GM10248 (cell line): ENCODE measurements at regions not wholly inside any gene's neighbourhood (a gene's known extent, or its start where the extent isn't known, plus 50 kb on each side); places are given as distances from the start of the nearest gene placed in this dataset.

ENCODE experiments used
- CTCF ChIA-PET: fragments of 300-600 bp; sonication (Branson Sonifier 250); formaldehyde crosslinking; extraction: SDS; loops from one replicate; lab custom pipeline; 2021; ENCODE audit warnings: antibody characterized with exemption; lab: Yijun Ruan, JAX
- POLR2A ChIA-PET: fragments of 350-650 bp; sonication (Branson Sonifier 250); formaldehyde crosslinking; extraction: SDS; loops from one replicate; lab custom pipeline; 2020; ENCODE audit warnings: antibody characterized with exemption; lab: Yijun Ruan, JAX
- DNase-seq: peaks from one replicate; pipeline ENCODE4 v3.0.0; 2012; ENCODE audit errors: extremely low spot score
- TF ChIP-seq, protein P1 (sequence below): IDR thresholded peaks from 2 replicates; pipeline ENCODE4 v1.5.1; 2012; ENCODE audit warnings: mild to moderate bottlenecking, low read depth; ENCODE audit errors: extremely low read depth, missing control alignments, control extremely low read depth

DNA sequence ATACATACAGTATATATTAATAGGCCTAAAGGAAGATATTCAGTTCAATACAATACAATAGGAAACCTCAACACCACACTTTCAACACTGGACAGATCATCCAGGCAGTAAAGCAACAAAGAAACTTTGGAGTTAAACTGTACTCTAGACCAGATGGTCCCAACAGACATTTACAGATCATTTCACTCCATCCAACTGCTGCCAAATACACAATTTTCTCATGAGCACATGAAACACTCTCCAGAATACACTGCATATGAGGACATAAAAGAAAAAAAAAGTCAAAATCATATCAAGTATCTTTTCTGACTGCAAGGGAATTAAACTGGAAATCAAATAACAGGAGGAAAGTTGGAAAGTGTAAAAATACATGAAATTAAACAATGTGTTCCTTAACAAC is 607.5 kb upstream of the BRINP3 start:
- CTCF ChIA-PET: no interaction called here
- no peak for DNase-seq
- POLR2A ChIA-PET: no interaction called here
- TF ChIP-seq, protein P1, sequence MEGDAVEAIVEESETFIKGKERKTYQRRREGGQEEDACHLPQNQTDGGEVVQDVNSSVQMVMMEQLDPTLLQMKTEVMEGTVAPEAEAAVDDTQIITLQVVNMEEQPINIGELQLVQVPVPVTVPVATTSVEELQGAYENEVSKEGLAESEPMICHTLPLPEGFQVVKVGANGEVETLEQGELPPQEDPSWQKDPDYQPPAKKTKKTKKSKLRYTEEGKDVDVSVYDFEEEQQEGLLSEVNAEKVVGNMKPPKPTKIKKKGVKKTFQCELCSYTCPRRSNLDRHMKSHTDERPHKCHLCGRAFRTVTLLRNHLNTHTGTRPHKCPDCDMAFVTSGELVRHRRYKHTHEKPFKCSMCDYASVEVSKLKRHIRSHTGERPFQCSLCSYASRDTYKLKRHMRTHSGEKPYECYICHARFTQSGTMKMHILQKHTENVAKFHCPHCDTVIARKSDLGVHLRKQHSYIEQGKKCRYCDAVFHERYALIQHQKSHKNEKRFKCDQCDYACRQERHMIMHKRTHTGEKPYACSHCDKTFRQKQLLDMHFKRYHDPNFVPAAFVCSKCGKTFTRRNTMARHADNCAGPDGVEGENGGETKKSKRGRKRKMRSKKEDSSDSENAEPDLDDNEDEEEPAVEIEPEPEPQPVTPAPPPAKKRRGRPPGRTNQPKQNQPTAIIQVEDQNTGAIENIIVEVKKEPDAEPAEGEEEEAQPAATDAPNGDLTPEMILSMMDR: no peak

DNA sequence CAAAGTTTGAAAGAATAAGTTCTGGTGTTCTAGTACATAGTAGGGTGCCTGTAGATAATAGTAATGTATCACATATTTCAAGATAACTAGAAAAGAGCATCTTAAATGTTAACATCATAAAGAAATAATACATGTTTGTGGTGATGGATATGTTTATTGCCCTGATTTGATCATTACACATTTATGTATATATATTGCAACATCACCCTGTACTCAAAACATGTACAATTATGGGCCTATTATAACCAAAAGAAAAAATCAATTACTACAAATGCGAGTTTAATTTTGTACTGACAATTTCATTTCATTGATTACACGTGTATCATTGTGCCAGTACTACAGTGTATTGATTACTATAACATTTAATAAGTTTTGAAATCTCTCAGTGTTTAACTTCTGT is 609.2 kb upstream of the BRINP3 start:
- CTCF ChIA-PET: no interaction called here
- DNase-seq: no peak
- TF ChIP-seq, protein P1: no peak
- POLR2A ChIA-PET: no interaction called here

DNA sequence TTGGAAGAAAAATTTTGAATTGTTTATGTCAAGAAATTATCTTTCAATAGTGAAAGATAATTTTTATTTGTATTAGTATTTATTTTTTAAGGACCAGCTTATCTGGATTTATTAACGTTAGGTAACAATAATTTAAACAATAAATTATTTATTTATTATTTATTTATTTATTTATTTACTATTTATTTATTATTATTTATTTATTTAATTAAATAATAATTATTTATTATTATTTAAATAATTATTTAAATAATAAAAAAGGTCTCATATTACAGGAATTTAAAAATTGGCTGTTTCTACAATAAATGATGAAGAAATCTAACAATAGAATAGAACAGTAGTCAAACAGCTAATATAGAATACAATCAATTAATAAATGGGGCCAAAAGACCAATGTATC is 618.7 kb upstream of the BRINP3 start:
- POLR2A ChIA-PET: no interaction called here
- TF ChIP-seq, protein P1: no peak
- CTCF ChIA-PET: no interaction called here
- no peak for DNase-seq

DNA sequence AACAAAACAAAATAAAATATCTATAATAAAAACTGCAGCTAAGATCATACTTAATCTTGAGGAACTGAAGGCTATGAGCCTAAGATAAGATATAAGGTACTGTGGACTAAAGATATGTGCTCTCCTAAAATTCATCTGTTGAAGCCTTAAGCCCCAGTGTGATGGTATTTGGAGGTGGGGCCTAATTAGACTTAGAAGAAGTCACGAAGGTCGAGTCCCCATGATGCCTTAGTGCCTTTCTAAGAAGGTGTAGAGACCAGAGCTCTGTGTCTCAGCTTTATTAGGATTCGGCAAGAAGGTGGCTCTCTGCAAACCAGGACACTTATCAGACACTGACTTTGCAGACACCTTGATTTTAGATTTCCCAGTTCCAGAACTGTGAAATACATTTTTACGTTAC is 622.0 kb upstream of the BRINP3 start:
- CTCF ChIA-PET: interaction anchor here (0.9 kb wide), 1 partner anchor 9 kb away, joined by 3 read pairs; no protein-coding TSS in a partner anchor
- TF ChIP-seq, protein P1: no peak
- POLR2A ChIA-PET: no interaction called here
- DNase-seq: no peak

DNA sequence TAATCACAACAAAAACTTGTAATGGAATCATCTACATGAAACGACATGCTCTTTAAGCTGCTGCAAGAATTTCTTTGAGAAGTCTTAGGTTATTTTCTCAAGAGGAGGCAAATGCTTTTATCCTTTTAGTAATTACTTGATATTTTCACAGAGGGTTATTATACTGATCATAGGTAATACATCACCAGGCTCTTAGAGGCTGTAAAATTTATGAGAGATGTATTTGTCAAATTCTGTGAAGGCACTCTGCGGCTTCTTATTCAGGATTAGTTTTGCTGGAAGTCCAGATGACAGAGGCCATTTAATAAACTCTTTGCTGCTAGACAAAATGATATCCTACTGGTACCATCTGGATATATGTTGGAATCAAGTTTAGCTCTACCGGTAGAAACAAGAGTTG is 624.3 kb upstream of the BRINP3 start:
- TF ChIP-seq, protein P1: no peak
- POLR2A ChIA-PET: no interaction called here
- CTCF ChIA-PET: no interaction called here
- DNase-seq: no peak

DNA sequence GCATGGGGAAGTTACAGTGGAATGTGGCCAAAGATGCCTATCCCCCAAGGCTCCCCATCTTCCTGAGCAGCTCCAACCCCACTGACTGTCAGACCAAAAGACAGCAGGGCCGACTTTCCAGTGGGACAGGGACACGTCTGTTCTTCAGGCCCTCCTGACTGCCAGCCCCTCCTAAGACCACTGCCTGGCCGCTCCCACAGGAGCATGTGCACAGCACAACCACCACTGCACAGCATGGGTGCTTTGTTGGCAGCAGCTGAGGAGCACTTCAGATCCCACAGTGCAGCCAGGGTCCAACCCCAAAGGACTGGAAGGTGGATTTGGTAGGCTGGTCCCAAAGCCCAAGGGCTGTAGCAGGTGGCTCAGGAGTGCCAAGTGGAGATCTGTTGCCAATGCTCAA is 648.3 kb upstream of the BRINP3 start:
- TF ChIP-seq, protein P1: no peak
- DNase-seq: no peak
- POLR2A ChIA-PET: no interaction called here
- CTCF ChIA-PET: no interaction called here

DNA sequence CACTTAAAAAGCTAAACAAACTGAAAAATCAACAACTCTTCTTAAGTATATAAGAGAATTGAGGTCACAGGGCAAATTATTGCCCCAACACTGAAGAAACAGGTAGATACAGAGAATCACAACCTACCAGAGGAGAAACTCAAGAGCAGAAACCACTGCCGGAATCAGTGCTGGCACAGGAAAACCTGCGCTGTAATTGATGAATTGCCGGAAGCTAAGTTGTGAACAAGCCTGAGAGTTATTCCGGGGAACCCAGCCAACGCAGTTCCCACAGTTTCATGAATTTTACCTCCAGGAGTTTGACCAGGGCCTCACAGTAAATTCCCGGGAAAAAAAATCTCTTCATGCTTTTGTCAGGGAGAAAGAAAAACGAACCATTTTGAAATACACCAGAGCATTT is 657.1 kb upstream of the BRINP3 start:
- TF ChIP-seq, protein P1: no peak
- ChIA-PET POLR2A (no interaction called here), CTCF (interaction anchor here (1.5 kb wide), 1 partner anchor 30 kb away, joined by 4 read pairs; no protein-coding TSS in a partner anchor)
- DNase-seq: no peak
